ENCODE measurements at regions not wholly inside any gene's neighbourhood (a gene's known extent, or its start where the extent isn't known, plus 50 kb on each side); places are given as distances from the start of the nearest gene placed in this dataset.

GRCh38 chr2:66014450-66014849 lies 420.5 kb upstream of the MEIS1 start:
- H3K9ac ChIP-seq (ENCODE audit: low read length), result no peak overlapping the region
- no peak overlapping the region for H4K91ac ChIP-seq (ENCODE audit: low read depth, low read length)
- no CpG with 5 or more reads among the region's 6 CpGs for WGBS (ENCODE audit: extremely low coverage, insufficient coverage, insufficient read length)
- H3K14ac ChIP-seq (ENCODE audit: low read length), result no peak overlapping the region
- H3K4me3 ChIP-seq (ENCODE audit: low read depth, low read length), result no peak overlapping the region
- no peak overlapping the region for H3K18ac ChIP-seq (ENCODE audit: low read length)
- no peak overlapping the region for H2BK120ac ChIP-seq (ENCODE audit: insufficient read depth, low read length, poor library complexity)
- H4K12ac ChIP-seq (ENCODE audit: low read depth, low read length), result no peak overlapping the region
- no peaks in the 10 kb centered on the region for H3K27me3 ChIP-seq (ENCODE audit: insufficient read depth, low read length)
- no peak overlapping the region for H3K4me2 ChIP-seq (ENCODE audit: low read length)
- H3K9me3 ChIP-seq (ENCODE audit: insufficient read depth, low read depth, low read length), result no peaks in the 10 kb centered on the region
- no peak overlapping the region for H2AK5ac ChIP-seq (ENCODE audit: low read length)
- no peak overlapping the region for H4K8ac ChIP-seq (ENCODE audit: low read depth, low read length)
- H3K4me1 ChIP-seq (ENCODE audit: control insufficient read depth in 1 of 2, insufficient read depth in 2 of 2, low read length in 2 of 2), result peaks cover 4 to 6% of the 10 kb centered on the region in 2 experiments
- H3K79me1 ChIP-seq (ENCODE audit: low read length), result peaks cover 2% of the 10 kb centered on the region
- no peak overlapping the region for H3K4ac ChIP-seq (ENCODE audit: low read depth, low read length)
- no peaks in the 10 kb centered on the region for H3K36me3 ChIP-seq (ENCODE audit: control insufficient read depth in 1 of 2, insufficient read depth in 2 of 2, low read length in 2 of 2)
- no peak for DNase-seq
- no peak overlapping the region for H2BK5ac ChIP-seq (ENCODE audit: low read depth, low read length, poor library complexity)
- no peaks in the 10 kb centered on the region for H3K79me2 ChIP-seq (ENCODE audit: control insufficient read depth, insufficient read depth, low read length, poor library complexity)
- H2AFZ ChIP-seq (ENCODE audit: insufficient read depth, low read length, poor library complexity), result no peak overlapping the region
- H2BK12ac ChIP-seq (ENCODE audit: low read length), result no peak overlapping the region
- H3K27ac ChIP-seq (ENCODE audit: low read depth, low read length), result no peak overlapping the region
- no peak overlapping the region for H3K23ac ChIP-seq (ENCODE audit: low read length)

GRCh38 chr2:66013456-66013855 lies 421.5 kb upstream of the MEIS1 start:
- no peak overlapping the region for H4K8ac ChIP-seq (ENCODE audit: low read depth, low read length)
- no peak overlapping the region for H3K4me3 ChIP-seq (ENCODE audit: low read depth, low read length)
- H3K9ac ChIP-seq (ENCODE audit: low read length), result no peak overlapping the region
- peak in 1 of 2 donors; percentile 13 for DNase-seq
- no peaks in the 10 kb centered on the region for H3K9me3 ChIP-seq (ENCODE audit: insufficient read depth, low read depth, low read length)
- H2AFZ ChIP-seq (ENCODE audit: insufficient read depth, low read length, poor library complexity), result no peak overlapping the region
- no peak overlapping the region for H2BK120ac ChIP-seq (ENCODE audit: insufficient read depth, low read length, poor library complexity)
- no peak overlapping the region for H3K14ac ChIP-seq (ENCODE audit: low read length)
- H4K12ac ChIP-seq (ENCODE audit: low read depth, low read length), result no peak overlapping the region
- no peak overlapping the region for H2BK5ac ChIP-seq (ENCODE audit: low read depth, low read length, poor library complexity)
- no peaks in the 10 kb centered on the region for H3K27me3 ChIP-seq (ENCODE audit: insufficient read depth, low read length)
- H3K4ac ChIP-seq (ENCODE audit: low read depth, low read length), result no peak overlapping the region
- peaks cover 4% of the 10 kb centered on the region in 2 experiments for H3K4me1 ChIP-seq (ENCODE audit: control insufficient read depth in 1 of 2, insufficient read depth in 2 of 2, low read length in 2 of 2)
- no peak overlapping the region for H3K4me2 ChIP-seq (ENCODE audit: low read length)
- no peaks in the 10 kb centered on the region for H3K79me2 ChIP-seq (ENCODE audit: control insufficient read depth, insufficient read depth, low read length, poor library complexity)
- no peak overlapping the region for H3K23ac ChIP-seq (ENCODE audit: low read length)
- no peak overlapping the region for H2BK12ac ChIP-seq (ENCODE audit: low read length)
- no peak overlapping the region for H4K91ac ChIP-seq (ENCODE audit: low read depth, low read length)
- H3K79me1 ChIP-seq (ENCODE audit: low read length), result peaks cover 2% of the 10 kb centered on the region
- no peak overlapping the region for H3K27ac ChIP-seq (ENCODE audit: low read depth, low read length)
- no peaks in the 10 kb centered on the region for H3K36me3 ChIP-seq (ENCODE audit: control insufficient read depth in 1 of 2, insufficient read depth in 2 of 2, low read length in 2 of 2)
- H2AK5ac ChIP-seq (ENCODE audit: low read length), result no peak overlapping the region
- H3K18ac ChIP-seq (ENCODE audit: low read length), result no peak overlapping the region

GRCh38 chr2:66003931-66004330 lies 431.0 kb upstream of the MEIS1 start:
- Histone ChIP-seq H2AFZ (ENCODE audit: insufficient read depth, low read length, poor library complexity) (no peak overlapping the region), H3K79me2 (ENCODE audit: control insufficient read depth, insufficient read depth, low read length, poor library complexity) (no peaks in the 10 kb centered on the region), H3K4me1 (ENCODE audit: control insufficient read depth in 1 of 2, insufficient read depth in 2 of 2, low read length in 2 of 2) (no peaks in the 10 kb centered on the region), H3K4ac (ENCODE audit: low read depth, low read length) (no peak overlapping the region), H4K91ac (ENCODE audit: low read depth, low read length) (no peak overlapping the region), H3K4me3 (ENCODE audit: low read depth, low read length) (no peak overlapping the region), H3K4me2 (ENCODE audit: low read length) (no peak overlapping the region), H3K27ac (ENCODE audit: low read depth, low read length) (no peak overlapping the region), H3K18ac (ENCODE audit: low read length) (no peak overlapping the region), H3K36me3 (ENCODE audit: control insufficient read depth in 1 of 2, insufficient read depth in 2 of 2, low read length in 2 of 2) (no peaks in the 10 kb centered on the region), H4K8ac (ENCODE audit: low read depth, low read length) (no peak overlapping the region), H2BK5ac (ENCODE audit: low read depth, low read length, poor library complexity) (no peak overlapping the region), H3K9ac (ENCODE audit: low read length) (no peak overlapping the region), H2AK5ac (ENCODE audit: low read length) (no peak overlapping the region), H3K23ac (ENCODE audit: low read length) (no peak overlapping the region), H3K9me3 (ENCODE audit: insufficient read depth, low read depth, low read length) (no peaks in the 10 kb centered on the region), H3K79me1 (ENCODE audit: low read length) (no peaks in the 10 kb centered on the region), H2BK120ac (ENCODE audit: insufficient read depth, low read length, poor library complexity) (no peak overlapping the region), H4K12ac (ENCODE audit: low read depth, low read length) (no peak overlapping the region), H3K27me3 (ENCODE audit: insufficient read depth, low read length) (no peaks in the 10 kb centered on the region), H3K14ac (ENCODE audit: low read length) (no peak overlapping the region), H2BK12ac (ENCODE audit: low read length) (no peak overlapping the region)
- DNase-seq, result no peak

- no peak overlapping the region for H3K18ac ChIP-seq (ENCODE audit: low read length)
- H3K79me1 ChIP-seq (ENCODE audit: low read length), result no peaks in the 10 kb centered on the region
- H3K27ac ChIP-seq (ENCODE audit: low read depth, low read length), result no peak overlapping the region
- no peak overlapping the region for H3K14ac ChIP-seq (ENCODE audit: low read length)
- H3K4ac ChIP-seq (ENCODE audit: low read depth, low read length), result no peak overlapping the region
- no peaks in the 10 kb centered on the region for H3K36me3 ChIP-seq (ENCODE audit: control insufficient read depth in 1 of 2, insufficient read depth in 2 of 2, low read length in 2 of 2)
- no peak for DNase-seq
- H3K23ac ChIP-seq (ENCODE audit: low read length), result no peak overlapping the region
- H4K12ac ChIP-seq (ENCODE audit: low read depth, low read length), result no peak overlapping the region
- H3K79me2 ChIP-seq (ENCODE audit: control insufficient read depth, insufficient read depth, low read length, poor library complexity), result no peaks in the 10 kb centered on the region
- H3K9ac ChIP-seq (ENCODE audit: low read length), result no peak overlapping the region
- no peak overlapping the region for H4K8ac ChIP-seq (ENCODE audit: low read depth, low read length)
- H2AFZ ChIP-seq (ENCODE audit: insufficient read depth, low read length, poor library complexity), result no peak overlapping the region
- H3K27me3 ChIP-seq (ENCODE audit: insufficient read depth, low read length), result no peaks in the 10 kb centered on the region
- H3K9me3 ChIP-seq (ENCODE audit: insufficient read depth, low read depth, low read length), result no peaks in the 10 kb centered on the region
- no peak overlapping the region for H2AK5ac ChIP-seq (ENCODE audit: low read length)
- H3K4me2 ChIP-seq (ENCODE audit: low read length), result no peak overlapping the region
- no peak overlapping the region for H2BK120ac ChIP-seq (ENCODE audit: insufficient read depth, low read length, poor library complexity)
- H3K4me3 ChIP-seq (ENCODE audit: low read depth, low read length), result no peak overlapping the region
- H4K91ac ChIP-seq (ENCODE audit: low read depth, low read length), result no peak overlapping the region
- H3K4me1 ChIP-seq (ENCODE audit: control insufficient read depth in 1 of 2, insufficient read depth in 2 of 2, low read length in 2 of 2), result no peaks in the 10 kb centered on the region
- H2BK12ac ChIP-seq (ENCODE audit: low read length), result no peak overlapping the region
- no peak overlapping the region for H2BK5ac ChIP-seq (ENCODE audit: low read depth, low read length, poor library complexity)
- no CpG with 5 or more reads among the region's 2 CpGs for WGBS (ENCODE audit: extremely low coverage, insufficient coverage, insufficient read length)
These were observed 433.4 kb upstream of the MEIS1 start for GRCh38 chr2:66001538-66001937.

GRCh38 chr2:66000901-66001300 lies 434.0 kb upstream of the MEIS1 start:
- H3K4me3 ChIP-seq (ENCODE audit: low read depth, low read length), result no peak overlapping the region
- H4K91ac ChIP-seq (ENCODE audit: low read depth, low read length), result no peak overlapping the region
- H3K23ac ChIP-seq (ENCODE audit: low read length), result no peak overlapping the region
- H4K12ac ChIP-seq (ENCODE audit: low read depth, low read length), result no peak overlapping the region
- WGBS (ENCODE audit: extremely low coverage, insufficient coverage, insufficient read length), result no CpG with 5 or more reads among the region's 1 CpG
- H3K18ac ChIP-seq (ENCODE audit: low read length), result no peak overlapping the region
- H3K79me1 ChIP-seq (ENCODE audit: low read length), result no peaks in the 10 kb centered on the region
- H3K9ac ChIP-seq (ENCODE audit: low read length), result no peak overlapping the region
- H2BK120ac ChIP-seq (ENCODE audit: insufficient read depth, low read length, poor library complexity), result no peak overlapping the region
- no peak overlapping the region for H2BK12ac ChIP-seq (ENCODE audit: low read length)
- H3K27me3 ChIP-seq (ENCODE audit: insufficient read depth, low read length), result no peaks in the 10 kb centered on the region
- H2AFZ ChIP-seq (ENCODE audit: insufficient read depth, low read length, poor library complexity), result no peak overlapping the region
- no peak overlapping the region for H3K4ac ChIP-seq (ENCODE audit: low read depth, low read length)
- no peaks in the 10 kb centered on the region for H3K4me1 ChIP-seq (ENCODE audit: control insufficient read depth in 1 of 2, insufficient read depth in 2 of 2, low read length in 2 of 2)
- no peak overlapping the region for H3K4me2 ChIP-seq (ENCODE audit: low read length)
- no peak overlapping the region for H3K14ac ChIP-seq (ENCODE audit: low read length)
- H3K79me2 ChIP-seq (ENCODE audit: control insufficient read depth, insufficient read depth, low read length, poor library complexity), result no peaks in the 10 kb centered on the region
- H2AK5ac ChIP-seq (ENCODE audit: low read length), result no peak overlapping the region
- H2BK5ac ChIP-seq (ENCODE audit: low read depth, low read length, poor library complexity), result no peak overlapping the region
- H3K27ac ChIP-seq (ENCODE audit: low read depth, low read length), result no peak overlapping the region
- H3K9me3 ChIP-seq (ENCODE audit: insufficient read depth, low read depth, low read length), result no peaks in the 10 kb centered on the region
- no peak overlapping the region for H4K8ac ChIP-seq (ENCODE audit: low read depth, low read length)
- H3K36me3 ChIP-seq (ENCODE audit: control insufficient read depth in 1 of 2, insufficient read depth in 2 of 2, low read length in 2 of 2), result no peaks in the 10 kb centered on the region
- DNase-seq, result no peak
